Activated CD4-positive, alpha-beta memory T cell treated with anti-CD3 and anti-CD28 coated beads for 36 hours (primary cell): ENCODE measurements at regions not wholly inside any gene's neighbourhood (a gene's known extent, or its start where the extent isn't known, plus 50 kb on each side); places are given as distances from the start of the nearest gene placed in this dataset.

Source experiments
- CTCF ChIA-PET: fragments of 350-600 bp; sonication (Branson Sonifier 250); formaldehyde crosslinking; loops from one replicate; lab custom pipeline; 2021; ENCODE audit warnings: antibody characterized with exemption, inconsistent platforms; lab: Charles Lee
- POLR2A ChIA-PET: fragments of 350-600 bp; sonication (Branson Sonifier 250); formaldehyde crosslinking; loops from one replicate; lab custom pipeline; 2021; ENCODE audit warnings: antibody characterized with exemption; lab: Charles Lee
- DNase-seq: peaks from one replicate; pipeline ENCODE4 v3.0.0-alpha.2; 2020
- H3K27ac Mint-ChIP-seq: one replicate; pipeline ENCODE4 v1.8.0; 2021; ENCODE audit warnings: mixed read lengths
- H3K27me3 Mint-ChIP-seq: one replicate; pipeline ENCODE4 v1.8.0; 2021; ENCODE audit warnings: mixed read lengths
- H3K36me3 Mint-ChIP-seq: one replicate; pipeline ENCODE4 v1.8.0; 2021; ENCODE audit warnings: mixed read lengths
- H3K4me1 Mint-ChIP-seq: one replicate; pipeline ENCODE4 v1.8.0; 2021; ENCODE audit warnings: low read depth, mixed read lengths
- H3K4me3 Mint-ChIP-seq: one replicate; pipeline ENCODE4 v1.8.0; 2021; ENCODE audit warnings: mild to moderate bottlenecking, mixed read lengths
- H3K9me3 Mint-ChIP-seq: one replicate; pipeline ENCODE4 v1.8.0; 2021; ENCODE audit warnings: mixed read lengths
- intact Hi-C: fragments of 100-400 bp; cut with micrococcal nuclease; formaldehyde crosslinking; loops from one replicate; pipeline ENCODE4 v1.15.1; 2023

- Mint-ChIP-seq H3K36me3 (no peaks in the 10 kb centered on the region), H3K4me3 (no peak overlapping the region), H3K4me1 (peaks cover 4% of the 10 kb centered on the region), H3K27ac (no peak overlapping the region), H3K27me3 (peaks cover 31% of the 10 kb centered on the region), H3K9me3 (peaks cover 13% of the 10 kb centered on the region)
- POLR2A ChIA-PET = no interaction called here
- CTCF ChIA-PET = no interaction called here
- intact Hi-C loops = no loop called here
- no peak for DNase-seq
Observed at GRCh38 chr2:111643759-111644158, 240.2 kb downstream of the ANAPC1 start.

GRCh38 chr2:111647359-111647758 is 236.6 kb downstream of the ANAPC1 start:
- H3K36me3 Mint-ChIP-seq = no peaks in the 10 kb centered on the region
- H3K4me1 Mint-ChIP-seq = peaks cover 5% of the 10 kb centered on the region
- CTCF ChIA-PET = interaction anchor here (1.3 kb wide), 1 partner anchor 30 kb away, joined by 3 read pairs; no protein-coding TSS in a partner anchor
- peaks cover 11% of the 10 kb centered on the region for H3K27me3 Mint-ChIP-seq
- DNase-seq = no peak
- H3K27ac Mint-ChIP-seq = no peak overlapping the region
- H3K9me3 Mint-ChIP-seq = peaks cover 13% of the 10 kb centered on the region
- no peak overlapping the region for H3K4me3 Mint-ChIP-seq
- intact Hi-C loops = no loop called here
- POLR2A ChIA-PET = no interaction called here

DNA sequence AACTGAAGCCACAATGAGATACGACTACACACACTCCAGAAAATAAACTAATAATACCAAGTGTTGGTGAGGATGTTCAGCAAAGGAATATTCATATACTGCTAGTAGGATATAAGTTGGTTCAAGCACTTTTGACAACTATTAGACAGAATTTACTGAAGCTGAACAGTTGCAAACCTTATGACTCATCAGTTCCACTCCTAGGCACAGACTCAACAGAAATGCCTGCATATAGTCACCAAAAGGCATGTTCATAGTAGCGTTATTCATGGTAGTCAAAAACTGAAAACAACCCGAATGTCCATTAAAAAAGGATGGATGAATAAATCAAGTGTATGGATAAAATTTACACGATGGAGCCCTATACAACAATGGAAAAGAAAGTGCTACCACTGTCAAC is 232.0 kb downstream of the ANAPC1 start:
- H3K27ac Mint-ChIP-seq = no peak overlapping the region
- no peaks in the 10 kb centered on the region for H3K36me3 Mint-ChIP-seq
- ChIA-PET POLR2A (no interaction called here), CTCF (interaction anchor here (0.7 kb wide), 1 partner anchor 11 kb away, joined by 3 read pairs; no protein-coding TSS in a partner anchor)
- peaks cover 6% of the 10 kb centered on the region for H3K9me3 Mint-ChIP-seq
- H3K4me3 Mint-ChIP-seq = no peak overlapping the region
- DNase-seq = no peak
- H3K27me3 Mint-ChIP-seq = peaks cover 10% of the 10 kb centered on the region
- intact Hi-C loops = no loop called here
- H3K4me1 Mint-ChIP-seq = peaks cover 5% of the 10 kb centered on the region

- H3K36me3 Mint-ChIP-seq = no peaks in the 10 kb centered on the region
- CTCF ChIA-PET = no interaction called here
- H3K9me3 Mint-ChIP-seq = peaks cover under 1% of the 10 kb centered on the region
- H3K4me3 Mint-ChIP-seq = no peak overlapping the region
- H3K27me3 Mint-ChIP-seq = peaks cover 10% of the 10 kb centered on the region
- peaks cover 5% of the 10 kb centered on the region for H3K4me1 Mint-ChIP-seq
- DNase-seq = no peak
- intact Hi-C loops = no loop called here
- no peak overlapping the region for H3K27ac Mint-ChIP-seq
- POLR2A ChIA-PET = no interaction called here
Observed at GRCh38 chr2:111652681-111653080, 231.3 kb downstream of the ANAPC1 start.

DNA sequence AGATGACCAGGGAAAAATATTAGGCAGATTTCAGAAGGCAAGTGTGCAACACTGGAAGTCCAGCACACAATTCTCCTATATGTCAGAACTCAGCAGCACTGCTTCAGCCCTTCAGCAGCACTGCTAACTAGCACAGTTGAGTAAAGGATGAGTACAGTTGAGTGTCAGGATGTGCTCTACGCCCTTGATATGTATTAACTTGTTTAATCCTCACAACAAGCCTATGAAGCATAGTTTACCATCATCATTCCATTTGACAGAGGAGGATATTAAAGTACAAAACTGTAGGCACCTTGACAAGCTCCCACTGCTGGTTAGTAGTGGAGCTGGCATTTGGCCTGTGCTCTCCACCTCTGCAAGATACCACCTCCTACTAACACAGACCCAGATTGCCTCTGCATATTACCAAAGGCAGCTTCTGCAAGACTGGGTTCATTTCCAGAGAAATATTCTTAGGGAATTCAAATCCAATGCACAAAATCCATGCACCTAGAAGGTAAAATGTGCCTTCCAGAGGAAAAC is 230.8 kb downstream of the ANAPC1 start:
- CTCF ChIA-PET = no interaction called here
- Mint-ChIP-seq H3K27ac (no peak overlapping the region), H3K27me3 (peaks cover 10% of the 10 kb centered on the region), H3K36me3 (no peaks in the 10 kb centered on the region), H3K4me3 (no peak overlapping the region), H3K4me1 (peaks cover 5% of the 10 kb centered on the region), H3K9me3 (no peaks in the 10 kb centered on the region)
- POLR2A ChIA-PET = no interaction called here
- no peak for DNase-seq
- intact Hi-C loops = no loop called here

GRCh38 chr2:111653913-111654312 is 230.1 kb downstream of the ANAPC1 start:
- DNase-seq = no peak
- Mint-ChIP-seq H3K9me3 (no peaks in the 10 kb centered on the region), H3K4me3 (no peak overlapping the region), H3K27ac (no peak overlapping the region), H3K36me3 (no peaks in the 10 kb centered on the region), H3K27me3 (peaks cover 10% of the 10 kb centered on the region), H3K4me1 (peaks cover 5% of the 10 kb centered on the region)
- ChIA-PET POLR2A (no interaction called here), CTCF (no interaction called here)
- intact Hi-C loops = no loop called here

DNA sequence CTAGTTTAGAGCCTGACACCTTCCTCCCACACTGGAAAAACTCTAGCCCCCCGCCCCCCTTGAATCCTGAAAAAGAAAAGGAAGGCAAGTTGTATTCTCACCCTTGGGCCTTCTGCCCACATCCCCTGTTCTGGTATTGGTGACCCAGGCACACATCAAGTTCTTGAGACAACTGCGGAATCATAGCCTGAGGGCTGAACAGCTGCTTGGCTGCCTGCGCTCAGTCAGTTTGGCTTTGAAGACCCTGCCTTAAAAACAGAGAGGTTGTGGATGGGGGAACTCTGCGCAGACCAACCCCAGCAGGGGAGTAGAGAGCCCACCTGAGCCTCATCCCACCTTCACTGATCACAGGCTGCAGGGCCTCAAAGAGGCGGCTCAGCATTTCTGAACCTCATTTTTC is 229.2 kb downstream of the ANAPC1 start:
- ChIA-PET POLR2A (no interaction called here), CTCF (no interaction called here)
- Mint-ChIP-seq H3K9me3 (no peaks in the 10 kb centered on the region), H3K27ac (no peak overlapping the region), H3K27me3 (peaks cover 10% of the 10 kb centered on the region), H3K4me1 (peaks cover 5% of the 10 kb centered on the region), H3K36me3 (no peaks in the 10 kb centered on the region), H3K4me3 (no peak overlapping the region)
- no peak for DNase-seq
- intact Hi-C loops = no loop called here

DNA sequence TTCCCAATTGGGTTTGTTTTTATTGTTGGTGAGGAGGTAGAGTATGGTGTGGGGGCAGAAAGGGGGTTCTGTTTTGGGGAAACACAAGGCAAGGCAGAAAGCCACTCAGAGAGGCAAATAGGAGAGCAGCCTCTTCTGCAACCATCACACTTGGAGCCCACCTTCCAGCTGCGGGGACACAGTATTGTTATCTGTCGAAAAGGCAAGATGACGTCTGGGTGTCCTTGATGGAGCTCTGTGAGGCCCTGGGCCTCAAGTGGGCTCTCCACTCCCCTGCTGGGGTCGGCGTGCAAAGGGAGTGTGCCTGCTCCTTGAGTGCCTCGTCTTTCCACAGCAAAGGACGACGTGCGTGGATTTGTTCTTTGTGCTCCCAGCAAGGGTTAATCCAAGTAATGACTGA is 227.6 kb downstream of the ANAPC1 start:
- H3K27me3 Mint-ChIP-seq = peaks cover 17% of the 10 kb centered on the region
- POLR2A ChIA-PET = no interaction called here

DNA sequence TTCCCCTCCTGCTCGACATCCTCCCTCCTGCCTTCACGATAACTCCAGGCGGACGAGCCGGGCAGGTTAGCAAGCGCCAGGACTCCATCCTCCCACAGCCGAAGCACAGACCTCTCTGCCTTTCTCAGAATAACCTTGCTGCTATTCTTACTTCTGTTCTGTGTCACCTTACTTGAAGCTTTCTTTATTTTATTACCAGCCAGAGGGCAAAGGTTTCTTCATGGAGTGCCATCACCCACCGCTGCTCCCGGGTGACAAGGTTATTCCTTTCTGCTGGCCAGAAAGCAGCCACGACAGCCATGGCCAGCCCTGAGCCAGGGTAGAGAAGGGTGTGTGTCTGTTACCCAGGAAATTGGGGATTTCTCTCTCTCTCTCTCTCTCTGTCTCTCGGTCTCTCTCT is 227.1 kb downstream of the ANAPC1 start:
- Mint-ChIP-seq H3K4me3 (no peak overlapping the region), H3K27me3 (peaks cover 20% of the 10 kb centered on the region)
- CTCF ChIA-PET = no interaction called here

More for the DNA sequence above, 227.6 kb downstream of the ANAPC1 start:
- H3K9me3 Mint-ChIP-seq = no peaks in the 10 kb centered on the region
- no peaks in the 10 kb centered on the region for H3K36me3 Mint-ChIP-seq
- intact Hi-C loops = no loop called here
- CTCF ChIA-PET = interaction anchor here (0.6 kb wide), 1 partner anchor 26 kb away, joined by 3 read pairs; no protein-coding TSS in a partner anchor
- peaks cover 5% of the 10 kb centered on the region for H3K4me1 Mint-ChIP-seq
- no peak for DNase-seq
- H3K4me3 Mint-ChIP-seq = no peak overlapping the region
- H3K27ac Mint-ChIP-seq = no peak overlapping the region

GRCh38 chr2:111657351-111657975 is 226.5 kb downstream of the ANAPC1 start:
- peaks cover 17% of the 10 kb centered on the region for H3K27me3 Mint-ChIP-seq
- H3K36me3 Mint-ChIP-seq = no peaks in the 10 kb centered on the region
- DNase-seq = no peak
- peaks cover 8% of the 10 kb centered on the region for H3K4me1 Mint-ChIP-seq
- intact Hi-C loops = no loop called here
- H3K4me3 Mint-ChIP-seq = no peak overlapping the region
- no peak overlapping the region for H3K27ac Mint-ChIP-seq
- CTCF ChIA-PET = no interaction called here
- POLR2A ChIA-PET = no interaction called here
- no peaks in the 10 kb centered on the region for H3K9me3 Mint-ChIP-seq

More for the DNA sequence above, 227.1 kb downstream of the ANAPC1 start:
- no peaks in the 10 kb centered on the region for H3K36me3 Mint-ChIP-seq
- POLR2A ChIA-PET = no interaction called here
- intact Hi-C loops = no loop called here
- no peak for DNase-seq
- peaks cover 6% of the 10 kb centered on the region for H3K4me1 Mint-ChIP-seq
- no peaks in the 10 kb centered on the region for H3K9me3 Mint-ChIP-seq
- no peak overlapping the region for H3K27ac Mint-ChIP-seq

GRCh38 chr2:111659361-111660333 is 224.3 kb downstream of the ANAPC1 start:
- H3K36me3 Mint-ChIP-seq = no peaks in the 10 kb centered on the region
- H3K4me3 Mint-ChIP-seq = no peak overlapping the region
- intact Hi-C loops = loop anchor here (5.0 kb wide), 1 partner anchor 32 kb away; no protein-coding TSS in a partner anchor
- ChIA-PET CTCF (interaction anchor here (1.0 kb wide), 1 partner anchor 19 kb away, joined by 3 read pairs; no protein-coding TSS in a partner anchor), POLR2A (no interaction called here)
- H3K27me3 Mint-ChIP-seq = peaks cover 23% of the 10 kb centered on the region
- H3K4me1 Mint-ChIP-seq = peaks cover 22% of the 10 kb centered on the region
- no peaks in the 10 kb centered on the region for H3K9me3 Mint-ChIP-seq
- no peak for DNase-seq
- H3K27ac Mint-ChIP-seq = no peak overlapping the region

DNA sequence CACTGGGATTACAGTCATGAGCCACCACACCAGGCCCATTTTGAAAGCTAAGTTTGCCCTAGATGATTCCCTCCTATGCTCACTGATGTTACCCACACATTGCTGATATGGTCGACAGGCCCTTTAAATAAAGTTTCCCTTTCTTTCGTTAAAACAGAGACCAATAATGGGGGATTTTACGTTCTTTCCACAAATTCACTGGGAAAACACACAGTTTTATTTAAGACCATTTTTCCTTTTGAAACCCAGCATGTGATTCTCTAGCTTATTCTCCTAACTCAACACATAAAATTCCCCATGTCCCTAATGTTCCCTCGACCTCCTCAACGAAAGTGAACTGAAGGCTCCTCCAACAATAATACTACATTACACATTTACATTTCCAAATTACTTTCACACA is 223.2 kb downstream of the ANAPC1 start:
- Mint-ChIP-seq H3K27me3 (peaks cover 20% of the 10 kb centered on the region), H3K9me3 (no peaks in the 10 kb centered on the region), H3K4me1 (peaks cover 22% of the 10 kb centered on the region), H3K27ac (no peak overlapping the region), H3K36me3 (no peaks in the 10 kb centered on the region), H3K4me3 (no peak overlapping the region)
- POLR2A ChIA-PET = no interaction called here
- no peak for DNase-seq
- intact Hi-C loops = loop anchor here (5.0 kb wide), 1 partner anchor 34 kb away; no protein-coding TSS in a partner anchor
- CTCF ChIA-PET = no interaction called here
